HCT116 (cell line): ENCODE measurements at regions not wholly inside any gene's neighbourhood (a gene's known extent, or its start where the extent isn't known, plus 50 kb on each side); places are given as distances from the start of the nearest gene placed in this dataset.
"Not testable (repeated sequence)": the region's sequence is repeated elsewhere in the genome, so short reads cannot be mapped to it uniquely, and the experiment has no call there.

Experiments used
- ATAC-seq: fragments of 200-7000 bp; cut with Tn5 transposase; 2 replicates; pipeline ENCODE4 v1.9.1; 2020; ENCODE audit warnings: mild to moderate bottlenecking, moderate library complexity
- BruUV-seq: library from RNA; stranded (reverse); fragments of 400-500 nt; replicated peaks from 2 replicates; lab custom pipeline; 2021; lab: Mats Ljungman, UMichigan
- CTCF ChIA-PET: fragments of 300-600 bp; sonication (Branson Sonifier 250); formaldehyde crosslinking; loops from one replicate; lab custom pipeline; 2021; ENCODE audit warnings: antibody characterized with exemption; lab: Charles Lee
- POLR2A ChIA-PET: fragments of 300-600, 350-600 bp; sonication (Branson Sonifier 250); formaldehyde crosslinking; loops from one replicate; lab custom pipeline; 2021; ENCODE audit warnings: antibody characterized with exemption; lab: Charles Lee
- RAD21 ChIA-PET, 2 experiments: fragments of 300-600 bp; sonication (Branson Sonifier 250); formaldehyde crosslinking; loops; one replicate each; lab custom pipeline; 2023; ENCODE audit warnings: low total read pairs in 2 of 2; ENCODE audit not compliant: uncharacterized antibody in 2 of 2, unreplicated experiment in 2 of 2, low non-redundant PET in 1 of 2; lab: Charles Lee
- DNase-seq: peaks from one replicate; pipeline ENCODE4 v3.0.0-alpha.2; 2010; ENCODE audit warnings: low read depth, low spot score
- H2AFZ ChIP-seq: fragments of 200-600 bp; shearing (Covaris generic), sonication (generic); 2 replicates; pipeline ENCODE4 v1.6.1; 2017; ENCODE audit warnings: low read depth, mixed run types, mixed read lengths, antibody characterized with exemption, low read length; ENCODE audit not compliant: poor library complexity, severe bottlenecking
- H3K27ac ChIP-seq: 2 replicates; pipeline ENCODE4 v1.5.1; 2012; ENCODE audit warnings: low read depth, low read length
- H3K27me3 ChIP-seq: fragments of 200-600 bp; sonication (generic); 2 replicates; pipeline ENCODE4 v1.6.1; 2016; ENCODE audit warnings: mixed run types, low read length, mixed read lengths; ENCODE audit not compliant: insufficient read depth
- H3K36me3 ChIP-seq, 2 experiments: fragments of 200-500 bp in 1 of 2; fragments of 200-600 bp in 1 of 2; sonication (Bioruptor generic) in 1 of 2; sonication (generic) in 1 of 2; 2 replicates each; pipeline versions ENCODE4 v1.5.1 to v1.6.1; 2014 to 2016; ENCODE audit warnings: low read length in 2 of 2, inconsistent platforms in 1 of 2, mixed read lengths in 1 of 2, mixed run types in 1 of 2; ENCODE audit not compliant: insufficient read depth in 2 of 2, control insufficient read depth in 1 of 2
- H3K4me1 ChIP-seq, 2 experiments: fragments of 200-600 bp in 1 of 2; sonication (generic) in 1 of 2; 2 replicates each; pipeline versions ENCODE4 v1.5.1 to v1.6.1; 2012 to 2017; ENCODE audit warnings: low read length in 2 of 2, inconsistent platforms in 1 of 2, mild to moderate bottlenecking in 1 of 2, mixed read lengths in 1 of 2, mixed run types in 1 of 2, moderate library complexity in 1 of 2; ENCODE audit not compliant: insufficient read depth in 2 of 2, control insufficient read depth in 1 of 2
- H3K4me2 ChIP-seq: fragments of 200-600 bp; sonication (generic); 2 replicates; pipeline ENCODE4 v1.6.1; 2017; ENCODE audit warnings: mixed run types, low read length, mixed read lengths
- H3K4me3 ChIP-seq, 2 experiments: fragments of 200-600 bp in 1 of 2; sonication (generic) in 1 of 2; replicated peaks in 1 of 2; 2 replicates each; pipeline ENCODE4 v1.5.1; 2011 to 2016; ENCODE audit warnings: low read length in 2 of 2, control low read depth in 1 of 2, low read depth in 1 of 2, mild to moderate bottlenecking in 1 of 2, mixed read lengths in 1 of 2, mixed run types in 1 of 2
- H3K79me2 ChIP-seq: fragments of 200-600 bp; sonication (generic); 2 replicates; pipeline ENCODE4 v1.6.1; 2017; ENCODE audit warnings: mild to moderate bottlenecking, mixed run types, low read length, moderate library complexity, mixed read lengths; ENCODE audit not compliant: insufficient read depth
- H3K9ac ChIP-seq: fragments of 200-600 bp; sonication (generic); 2 replicates; pipeline ENCODE4 v1.6.1; 2016; ENCODE audit warnings: low read length, mixed read lengths
- H3K9me2 ChIP-seq: fragments of 200-600 bp; sonication (generic), shearing (Covaris generic); 2 replicates; pipeline ENCODE4 v1.6.1; 2017; ENCODE audit warnings: mixed run types, mild to moderate bottlenecking, moderate library complexity; ENCODE audit not compliant: insufficient read depth
- H3K9me3 ChIP-seq, 2 experiments: fragments of 200-500 bp in 1 of 2; fragments of 200-600 bp in 1 of 2; sonication (Bioruptor generic) in 1 of 2; sonication (generic) in 1 of 2; 2 replicates each; pipeline ENCODE4 v1.6.1; 2014 to 2017; ENCODE audit warnings: low read length in 2 of 2, mixed read lengths in 2 of 2, inconsistent platforms in 1 of 2, low read depth in 1 of 2, mild to moderate bottlenecking in 1 of 2, mixed run types in 1 of 2, moderate library complexity in 1 of 2; ENCODE audit not compliant: control insufficient read depth in 1 of 2, insufficient read depth in 1 of 2
- H4K20me1 ChIP-seq: fragments of 200-600 bp; sonication (generic), shearing (Covaris generic); 2 replicates; pipeline ENCODE4 v1.6.1; 2017; ENCODE audit warnings: mixed run types, mild to moderate bottlenecking, moderate library complexity; ENCODE audit not compliant: insufficient read depth
- CBX3 ChIP-seq: IDR thresholded peaks from 2 replicates; pipeline ENCODE4 v1.6.1; 2012; ENCODE audit warnings: low read depth
- CEBPB ChIP-seq: IDR thresholded peaks from 2 replicates; pipeline ENCODE4 v1.6.1; 2012; ENCODE audit warnings: low read depth
- CTCF ChIP-seq, 3 experiments: fragments of 200-600 bp in 1 of 3; sonication (generic) in 1 of 3; IDR thresholded peaks in 2 of 3; conservative IDR thresholded peaks in 1 of 3; 2 replicates each; pipeline ENCODE4 v1.5.1; 2012 to 2017; ENCODE audit warnings: low read depth in 2 of 3, low read length in 2 of 3, antibody characterized with exemption in 1 of 3, borderline replicate concordance in 1 of 3, control low read depth in 1 of 3, mild to moderate bottlenecking in 1 of 3, mixed read lengths in 1 of 3, mixed run types in 1 of 3, moderate library complexity in 1 of 3; ENCODE audit not compliant: insufficient read depth in 1 of 3
- EGR1 ChIP-seq: IDR thresholded peaks from 2 replicates; pipeline ENCODE4 v1.6.1; 2012; ENCODE audit warnings: low read depth
- ELF1 ChIP-seq: IDR thresholded peaks from 2 replicates; pipeline ENCODE4 v1.6.1; 2012; ENCODE audit warnings: low read depth, borderline replicate concordance
- EZH2phosphoT487 ChIP-seq: fragments of 200-600 bp; IDR thresholded peaks from 2 replicates; pipeline ENCODE4 v1.6.1; 2018; ENCODE audit warnings: antibody characterized with exemption, borderline replicate concordance
- FOSL1 ChIP-seq: IDR thresholded peaks from 2 replicates; pipeline ENCODE4 v1.6.1; 2012; ENCODE audit warnings: low read depth
- JUND ChIP-seq: IDR thresholded peaks from 2 replicates; pipeline ENCODE4 v1.6.1; 2012
- MAX ChIP-seq: IDR thresholded peaks from 2 replicates; pipeline ENCODE4 v1.6.1; 2012
- RAD21 ChIP-seq: IDR thresholded peaks from 2 replicates; pipeline ENCODE4 v1.6.1; 2012; ENCODE audit warnings: low read depth, mild to moderate bottlenecking
- SP1 ChIP-seq: IDR thresholded peaks from 2 replicates; pipeline ENCODE4 v1.6.1; 2012; ENCODE audit warnings: low read depth
- ZBTB33 ChIP-seq: IDR thresholded peaks from 2 replicates; pipeline ENCODE4 v1.6.1; 2011; ENCODE audit warnings: mild to moderate bottlenecking, low read length, moderate library complexity; ENCODE audit not compliant: insufficient replicate concordance; ENCODE audit errors: extremely low read depth
- ZNF274 ChIP-seq: fragments of 200-500 bp; sonication (Bioruptor generic); IDR thresholded peaks from 2 replicates; pipeline ENCODE4 v1.6.1; 2014; ENCODE audit warnings: mild to moderate bottlenecking, low read depth, low read length, inconsistent platforms
- intact Hi-C: fragments of 100-400 bp; cut with micrococcal nuclease; formaldehyde crosslinking; loops from 2 replicates; pipeline ENCODE4 v1.10.0; 2022

GRCh38 chr22:26770624-26771023 lies 113.2 kb downstream of the MIAT start:
- no peak for DNase-seq
- POLR2A ChIA-PET, result no interaction called here
- Histone ChIP-seq H4K20me1 (no peaks in the 10 kb centered on the region), H3K9me3 (no peaks in the 10 kb centered on the region; a peak in 1 of 4 replicates), H3K27ac (no peak overlapping the region), H3K79me2 (no peaks in the 10 kb centered on the region), H3K4me2 (no peak overlapping the region), H3K9me2 (no peaks in the 10 kb centered on the region), H3K4me1 (no peaks in the 10 kb centered on the region), H2AFZ (no peak overlapping the region), H3K9ac (no peak overlapping the region), H3K36me3 (no peaks in the 10 kb centered on the region), H3K4me3 (no peak overlapping the region), H3K27me3 (no peaks in the 10 kb centered on the region)
- no peak for TF ChIP-seq SP1
- TF ChIP-seq EZH2phosphoT487, result no peak
- no peak for TF ChIP-seq CTCF (IDR thresholded peaks at IDR 0.05 in 2 of 3, conservative IDR thresholded peaks at IDR 0.05 in 1 of 3; ENCODE audit: borderline replicate concordance in 1 of 3, insufficient read depth in 1 of 3, low read depth in 2 of 3, low read length in 2 of 3)
- no peak for TF ChIP-seq CEBPB
- no peak for TF ChIP-seq RAD21
- TF ChIP-seq ZBTB33, result no peak
- no peak for TF ChIP-seq JUND
- TF ChIP-seq ELF1, result no peak
- no peak for TF ChIP-seq CBX3
- TF ChIP-seq EGR1, result no peak
- TF ChIP-seq ZNF274, result no peak
- no peak for TF ChIP-seq MAX
- no peak for TF ChIP-seq FOSL1
- BruUV-seq, result no TSS peak
- CTCF ChIA-PET, result no interaction called here
- intact Hi-C loops, result no loop called here
- no peak for ATAC-seq
- RAD21 ChIA-PET, result no interaction called here

GRCh38 chr22:26773054-26773453 lies 115.7 kb downstream of the MIAT start:
- H4K20me1 ChIP-seq, H3K9me2 ChIP-seq, H2AFZ ChIP-seq, H3K9ac ChIP-seq, H3K27me3 ChIP-seq, H3K4me2 ChIP-seq, H3K79me2 ChIP-seq, RAD21 ChIA-PET, POLR2A ChIA-PET, BruUV-seq, CTCF ChIA-PET, ATAC-seq, H3K36me3 ChIP-seq, H3K4me1 ChIP-seq, H3K4me3 ChIP-seq, H3K9me3 ChIP-seq, DNase-seq, intact Hi-C loops, H3K27ac ChIP-seq: not testable (repeated sequence)
